PFSK-1 (cell line): ENCODE measurements at regions not wholly inside any gene's neighbourhood (a gene's known extent, or its start where the extent isn't known, plus 50 kb on each side); places are given as distances from the start of the nearest gene placed in this dataset.

ENCODE experiments used
- POLR2AphosphoS5 ChIP-seq: IDR thresholded peaks from 2 replicates; pipeline ENCODE4 v1.6.1; 2012; ENCODE audit warnings: low read depth, mild to moderate bottlenecking, control low read depth, low read length, moderate library complexity
- REST ChIP-seq, 2 experiments: IDR thresholded peaks; 2 replicates each; pipeline versions ENCODE4 v1.6.1 to v1.8.0; 2011 to 2012; ENCODE audit warnings: low read depth in 2 of 2, low read length in 2 of 2, control low read depth in 1 of 2, inconsistent platforms in 1 of 2, mild to moderate bottlenecking in 1 of 2, moderate library complexity in 1 of 2; ENCODE audit not compliant: insufficient read depth in 1 of 2
- TAF1 ChIP-seq: IDR thresholded peaks from 2 replicates; pipeline ENCODE4 v1.6.1; 2012; ENCODE audit warnings: low read length, control low read depth, borderline replicate concordance; ENCODE audit not compliant: insufficient read depth

GRCh38 chr21:28233536-28234220 lies 759.0 kb downstream of the LTN1 start:
- TF ChIP-seq REST (IDR thresholded peaks at IDR 0.05; ENCODE audit: insufficient read depth in 1 of 2, low read depth in 2 of 2, low read length in 2 of 2) (no peak), POLR2AphosphoS5 (no peak), TAF1 (no peak)
